Cerebellar nuclear complex (tissue), 1 donor: ENCODE measurements at regions not wholly inside any gene's neighbourhood (a gene's known extent, or its start where the extent isn't known, plus 50 kb on each side); places are given as distances from the start of the nearest gene placed in this dataset.

Experiments
- DNase-seq, 2 experiments: peaks; one replicate each; lab custom pipeline; 2025; lab: John Stamatoyannopoulos, UW

- no peak for DNase-seq
Observed at GRCh38 chr7:115086146-115086841, 164.4 kb downstream of the MDFIC start.

DNA sequence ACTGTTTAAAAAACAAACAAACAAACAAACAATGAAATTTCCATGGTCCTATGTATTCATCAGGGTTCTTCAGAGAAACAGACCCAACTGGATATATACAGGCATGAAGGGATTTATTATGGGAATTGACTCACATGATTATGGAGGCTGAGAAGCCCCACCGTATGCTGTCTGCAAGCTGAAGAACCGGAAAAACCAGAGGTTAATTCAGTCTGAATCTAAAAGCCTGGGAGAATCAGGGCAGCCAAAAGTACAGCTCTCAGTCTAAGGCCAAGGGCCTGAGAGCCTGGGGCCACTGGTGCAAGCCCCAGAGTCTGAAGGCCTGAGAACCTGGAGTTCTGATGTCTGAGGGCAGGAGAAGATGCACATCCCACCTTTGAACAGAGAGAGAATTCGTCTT lies 163.5 kb downstream of the MDFIC start:
- DNase-seq: no peak

DNA sequence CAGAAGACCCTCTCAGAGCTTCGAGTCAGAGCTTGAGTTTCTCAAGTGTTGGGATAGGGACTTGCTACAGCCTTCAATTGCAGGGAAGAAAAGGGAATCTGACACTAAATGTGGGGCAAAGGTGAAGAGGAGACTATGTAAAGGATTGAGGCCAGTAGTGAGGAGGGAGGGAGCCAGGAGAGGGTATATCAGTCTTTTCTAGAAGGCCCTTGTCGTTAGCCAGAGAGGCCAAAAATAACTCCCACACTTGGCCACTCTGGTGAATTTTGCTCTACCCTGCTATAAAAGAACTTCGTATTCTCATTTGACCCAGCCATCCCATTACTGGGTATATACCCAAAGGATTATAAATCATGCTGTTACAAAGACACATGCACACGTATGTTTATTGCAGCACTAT lies 162.0 kb downstream of the MDFIC start:
- DNase-seq: no peak

DNA sequence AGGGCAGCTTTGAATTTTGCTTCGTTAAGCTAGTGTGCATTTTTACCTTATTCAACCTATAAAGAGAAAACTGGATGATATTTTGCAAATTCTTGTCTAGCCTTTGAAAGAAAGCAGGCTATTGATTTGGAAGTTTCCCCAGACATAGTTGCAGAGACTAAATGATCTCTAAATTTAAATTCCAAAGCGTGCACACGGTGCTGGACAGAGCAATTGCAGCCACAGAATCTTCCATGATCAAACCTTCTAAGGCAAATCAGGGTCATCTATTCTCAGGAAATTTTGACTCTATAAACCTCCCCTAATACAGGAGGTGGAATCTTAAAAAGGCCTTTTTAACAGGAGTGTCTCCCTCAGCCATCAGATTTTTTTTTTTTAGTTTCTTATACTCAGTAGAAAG lies 159.9 kb downstream of the MDFIC start:
- DNase-seq: no peak

- no peak for DNase-seq
Observed at GRCh38 chr7:115078851-115079250, 157.0 kb downstream of the MDFIC start.

DNA sequence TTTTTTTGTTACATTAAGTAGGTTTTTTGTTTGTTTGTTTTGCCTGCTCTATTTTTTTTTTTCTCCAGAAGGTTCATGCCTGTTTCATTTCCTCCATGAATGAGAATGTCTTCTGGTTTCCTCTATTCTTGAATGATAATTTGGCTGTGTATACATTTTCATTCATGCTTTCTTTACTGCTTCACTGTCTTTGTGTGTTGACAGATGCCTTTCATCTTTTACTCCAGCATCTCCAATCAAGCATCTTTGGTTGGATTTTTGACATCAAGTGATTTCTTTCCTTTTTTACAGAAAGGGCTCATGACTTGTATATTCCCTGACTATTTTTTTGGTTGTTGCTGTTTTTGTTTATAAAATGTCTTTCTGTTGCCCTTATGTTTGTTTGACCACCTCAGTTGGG lies 156.5 kb downstream of the MDFIC start:
- DNase-seq: no peak

GRCh38 chr7:115070311-115070710 lies 148.4 kb downstream of the MDFIC start:
- DNase-seq: no peak
